ENCODE measurements at regions not wholly inside any gene's neighbourhood (a gene's known extent, or its start where the extent isn't known, plus 50 kb on each side); places are given as distances from the start of the nearest gene placed in this dataset.

GRCh38 chr6:140436023-140436811, 1061.8 kb upstream of the CITED2 start:
- H3K4me3 Mint-ChIP-seq: no peak overlapping the region
- no peak overlapping the region for H3K27ac Mint-ChIP-seq
- ATAC-seq (replicated peaks) (no peak), DNase-seq (no peak)
- H3K4me1 Mint-ChIP-seq: peaks cover 2 to 9% of the 10 kb centered on the region in 2 donors
- peaks cover 0 to 2% of the 10 kb centered on the region in 2 donors for H3K36me3 Mint-ChIP-seq
- H3K9me3 Mint-ChIP-seq: peaks cover 3 to 15% of the 10 kb centered on the region in 2 donors
- no peaks in the 10 kb centered on the region for H3K27me3 Mint-ChIP-seq

DNA sequence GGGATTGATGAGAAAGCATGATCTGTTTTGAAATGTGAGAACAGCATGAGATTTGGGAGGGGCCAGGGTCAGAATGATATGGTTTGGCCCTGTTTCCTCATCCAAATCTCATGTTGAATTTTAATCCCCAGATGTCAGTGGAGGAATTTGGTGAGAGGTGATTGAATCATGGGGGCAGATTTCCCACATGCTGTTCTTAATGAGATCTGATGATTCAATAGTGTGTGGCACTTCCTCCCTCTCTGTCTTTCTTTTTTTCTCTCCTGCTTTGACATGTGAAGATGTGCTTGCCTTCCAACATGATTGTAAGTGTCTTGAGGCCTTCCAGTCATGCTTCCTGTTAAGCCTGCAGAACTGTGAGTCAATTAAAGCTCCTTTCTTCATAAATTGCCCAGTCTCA, 1060.3 kb upstream of the CITED2 start:
- Mint-ChIP-seq H3K4me1 (peaks cover 0 to 8% of the 10 kb centered on the region in 2 donors), H3K27ac (no peak overlapping the region), H3K27me3 (no peaks in the 10 kb centered on the region), H3K9me3 (peaks cover 3 to 15% of the 10 kb centered on the region in 2 donors), H3K36me3 (peaks cover 0 to 2% of the 10 kb centered on the region in 2 donors), H3K4me3 (no peak overlapping the region)
- ATAC-seq (replicated peaks) (no peak), DNase-seq (no peak)

- no peaks in the 10 kb centered on the region for H3K27me3 Mint-ChIP-seq
- H3K4me3 Mint-ChIP-seq: no peak overlapping the region
- H3K27ac Mint-ChIP-seq: no peak overlapping the region
- ATAC-seq (replicated peaks) (no peak), DNase-seq (no peak)
- H3K4me1 Mint-ChIP-seq: peaks cover 0 to 8% of the 10 kb centered on the region in 2 donors
- H3K36me3 Mint-ChIP-seq: peaks cover 0 to 2% of the 10 kb centered on the region in 2 donors
- peaks cover 3 to 15% of the 10 kb centered on the region in 2 donors for H3K9me3 Mint-ChIP-seq
Measured at GRCh38 chr6:140433072-140433471, 1058.6 kb upstream of the CITED2 start.

DNA sequence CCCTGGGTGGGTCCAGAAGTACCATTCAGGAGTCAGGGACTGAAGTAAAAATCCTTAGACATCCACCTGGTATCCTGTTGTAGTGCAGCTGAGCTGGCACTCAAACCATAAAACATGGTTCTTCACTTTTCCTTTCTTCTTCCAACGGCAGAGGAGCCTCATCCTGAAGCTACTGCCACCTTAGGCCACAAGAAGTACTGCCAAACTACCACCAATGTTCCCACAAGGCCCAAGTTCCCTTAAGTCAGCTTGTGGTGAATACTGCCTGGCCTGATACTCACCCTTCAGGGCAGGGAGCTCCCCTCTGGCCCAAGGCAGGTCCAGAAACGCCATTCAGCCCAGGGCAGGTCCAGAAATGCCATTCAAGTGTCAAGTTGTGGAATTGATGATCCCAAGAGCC, 1053.4 kb upstream of the CITED2 start:
- H3K4me1 Mint-ChIP-seq: no peaks in the 10 kb centered on the region
- no peak overlapping the region for H3K4me3 Mint-ChIP-seq
- no peak for ATAC-seq (replicated peaks)
- DNase-seq: no peak
- H3K36me3 Mint-ChIP-seq: no peaks in the 10 kb centered on the region
- peaks cover 0 to 3% of the 10 kb centered on the region in 2 donors for H3K9me3 Mint-ChIP-seq
- no peaks in the 10 kb centered on the region for H3K27me3 Mint-ChIP-seq
- no peak overlapping the region for H3K27ac Mint-ChIP-seq

GRCh38 chr6:140414966-140415620, 1040.6 kb upstream of the CITED2 start:
- Mint-ChIP-seq H3K27me3 (no peaks in the 10 kb centered on the region), H3K4me3 (no peak overlapping the region), H3K27ac (no peak overlapping the region), H3K36me3 (no peaks in the 10 kb centered on the region), H3K9me3 (peaks cover 11 to 16% of the 10 kb centered on the region in 2 donors), H3K4me1 (no peaks in the 10 kb centered on the region)
- DNase-seq (no peak), ATAC-seq (replicated peaks) (no peak)

GRCh38 chr6:140403020-140403419, 1028.6 kb upstream of the CITED2 start:
- DNase-seq (no peak), ATAC-seq (replicated peaks) (no peak)
- no peak overlapping the region for H3K4me3 Mint-ChIP-seq

DNA sequence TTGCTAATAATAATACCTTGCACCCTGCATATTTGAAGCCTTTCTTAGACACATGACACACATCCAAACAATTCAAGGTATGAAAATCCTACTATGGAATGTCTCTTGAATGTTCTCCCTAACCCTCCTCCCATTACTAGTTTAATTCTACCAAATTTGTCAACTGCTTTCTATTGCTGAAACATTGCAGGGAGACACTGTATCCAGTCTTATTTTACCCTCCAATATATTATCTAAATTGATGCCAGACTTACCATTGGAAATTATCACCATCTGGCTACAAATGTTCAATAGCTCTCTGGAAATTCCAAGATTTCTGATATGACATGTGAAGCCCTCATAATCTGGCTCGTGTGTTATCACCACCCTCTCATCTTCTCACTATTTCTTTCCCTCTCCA, 1027.3 kb upstream of the CITED2 start:
- Mint-ChIP-seq H3K36me3 (no peaks in the 10 kb centered on the region), H3K27ac (no peak overlapping the region), H3K4me3 (no peak overlapping the region), H3K9me3 (peaks cover 0 to 1% of the 10 kb centered on the region in 2 donors), H3K27me3 (no peaks in the 10 kb centered on the region), H3K4me1 (no peaks in the 10 kb centered on the region)
- ATAC-seq (replicated peaks): no peak
- no peak for DNase-seq

More at GRCh38 chr6:140403020-140403419, 1028.6 kb upstream of the CITED2 start:
- Mint-ChIP-seq H3K27ac (no peak overlapping the region), H3K4me1 (no peaks in the 10 kb centered on the region), H3K36me3 (no peaks in the 10 kb centered on the region), H3K9me3 (peaks cover 0 to 1% of the 10 kb centered on the region in 2 donors), H3K27me3 (no peaks in the 10 kb centered on the region)

- H3K9me3 Mint-ChIP-seq: no peaks in the 10 kb centered on the region
- ATAC-seq (replicated peaks): no peak
- no peaks in the 10 kb centered on the region for H3K36me3 Mint-ChIP-seq
Measured at GRCh38 chr6:140398076-140398475, 1023.6 kb upstream of the CITED2 start.

DNA sequence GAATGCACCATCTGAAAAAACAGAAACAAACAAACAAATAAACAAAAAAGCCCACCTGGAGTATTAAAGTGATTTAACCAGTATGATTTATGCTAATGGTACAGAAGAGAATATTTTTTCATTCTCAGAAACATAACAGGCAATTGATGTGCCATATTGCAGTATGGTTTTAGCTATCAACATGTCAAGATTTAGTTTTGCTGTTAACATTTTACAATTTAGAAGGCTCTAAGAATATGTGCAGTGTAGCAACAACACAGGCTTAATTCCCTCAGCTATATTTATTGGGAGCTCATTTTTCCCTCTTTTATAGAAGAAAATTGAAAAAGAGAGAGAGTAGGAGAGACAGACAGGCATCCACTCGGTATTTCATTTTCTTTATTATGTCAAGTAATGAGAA, 1022.7 kb upstream of the CITED2 start:
- no peaks in the 10 kb centered on the region for H3K9me3 Mint-ChIP-seq

More at GRCh38 chr6:140398076-140398475, 1023.6 kb upstream of the CITED2 start:
- no peak overlapping the region for H3K27ac Mint-ChIP-seq
- no peak overlapping the region for H3K4me3 Mint-ChIP-seq
- H3K27me3 Mint-ChIP-seq: no peaks in the 10 kb centered on the region
- no peak for DNase-seq
- no peaks in the 10 kb centered on the region for H3K4me1 Mint-ChIP-seq

DNA sequence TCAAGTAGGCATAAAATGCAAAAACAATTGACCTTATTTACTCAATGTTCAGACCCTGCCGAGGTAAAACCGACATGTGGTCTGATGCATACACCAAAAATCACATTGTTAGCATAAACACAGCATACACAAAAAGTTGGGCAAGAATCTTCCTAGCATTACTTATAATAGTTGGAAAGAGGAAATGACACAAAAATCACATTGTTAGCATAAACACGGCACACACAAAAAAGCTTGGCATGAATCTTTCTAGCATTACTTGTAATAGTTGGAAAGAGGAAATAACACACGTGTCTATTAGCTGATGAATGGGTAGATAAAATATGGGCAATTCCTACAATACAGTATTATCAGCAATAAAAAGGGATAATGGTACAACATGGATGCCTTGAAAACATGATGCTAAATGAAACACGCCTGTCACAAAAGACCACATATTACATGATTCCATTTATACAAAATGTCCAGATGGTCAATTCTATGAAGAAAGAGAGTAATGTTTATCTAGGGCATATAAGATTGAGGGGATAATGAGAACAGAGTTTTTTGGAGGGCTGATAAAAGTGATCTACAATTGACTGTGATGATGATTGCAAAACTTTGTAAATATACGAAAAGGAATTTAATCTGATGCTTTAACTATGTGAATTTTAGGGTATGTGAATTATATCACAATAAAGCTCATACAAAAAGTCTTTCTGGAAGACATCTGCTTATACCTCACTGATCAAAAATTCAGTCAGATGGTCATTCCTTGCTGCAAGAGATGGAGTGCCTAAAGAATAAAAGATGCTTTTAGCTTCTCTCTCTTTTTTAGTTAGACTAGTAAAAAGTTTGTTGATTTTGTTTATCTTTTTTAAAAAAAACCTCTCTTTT, 1019.5 kb upstream of the CITED2 start:
- H3K36me3 Mint-ChIP-seq: no peaks in the 10 kb centered on the region
- DNase-seq (no peak), ATAC-seq (replicated peaks) (no peak)
- no peaks in the 10 kb centered on the region for H3K4me1 Mint-ChIP-seq
- H3K9me3 Mint-ChIP-seq: no peaks in the 10 kb centered on the region
- H3K4me3 Mint-ChIP-seq: no peak overlapping the region
- H3K27ac Mint-ChIP-seq: no peak overlapping the region
- no peaks in the 10 kb centered on the region for H3K27me3 Mint-ChIP-seq

More for the DNA sequence above, 1022.7 kb upstream of the CITED2 start:
- DNase-seq: no peak
- Mint-ChIP-seq H3K4me3 (no peak overlapping the region), H3K27ac (no peak overlapping the region), H3K4me1 (no peaks in the 10 kb centered on the region), H3K27me3 (no peaks in the 10 kb centered on the region), H3K36me3 (no peaks in the 10 kb centered on the region)
- ATAC-seq (replicated peaks): no peak

DNA sequence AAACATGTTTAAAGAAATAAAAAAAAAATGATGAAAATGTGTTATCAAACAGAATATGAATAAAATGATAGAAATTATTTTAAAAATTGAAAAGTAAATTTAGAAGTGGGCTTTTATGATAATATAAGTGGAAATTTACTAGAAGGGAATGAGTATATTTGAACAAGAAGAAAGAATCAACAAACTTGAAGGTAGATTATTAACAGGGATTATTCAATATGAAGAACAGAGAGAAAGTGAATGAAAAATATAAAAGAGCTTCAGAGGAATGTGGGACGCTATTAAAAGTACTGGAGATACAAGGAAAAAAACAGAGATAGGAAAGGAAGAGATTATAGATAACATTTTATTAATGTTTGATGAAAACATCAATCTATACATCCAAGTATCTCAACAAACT, 1014.4 kb upstream of the CITED2 start:
- Mint-ChIP-seq H3K27me3 (no peaks in the 10 kb centered on the region), H3K4me3 (no peak overlapping the region), H3K27ac (no peak overlapping the region), H3K9me3 (peaks cover 10 to 11% of the 10 kb centered on the region in 2 donors), H3K36me3 (peaks cover 0 to 3% of the 10 kb centered on the region in 2 donors), H3K4me1 (no peaks in the 10 kb centered on the region)
- DNase-seq (no peak), ATAC-seq (replicated peaks) (no peak)

DNA sequence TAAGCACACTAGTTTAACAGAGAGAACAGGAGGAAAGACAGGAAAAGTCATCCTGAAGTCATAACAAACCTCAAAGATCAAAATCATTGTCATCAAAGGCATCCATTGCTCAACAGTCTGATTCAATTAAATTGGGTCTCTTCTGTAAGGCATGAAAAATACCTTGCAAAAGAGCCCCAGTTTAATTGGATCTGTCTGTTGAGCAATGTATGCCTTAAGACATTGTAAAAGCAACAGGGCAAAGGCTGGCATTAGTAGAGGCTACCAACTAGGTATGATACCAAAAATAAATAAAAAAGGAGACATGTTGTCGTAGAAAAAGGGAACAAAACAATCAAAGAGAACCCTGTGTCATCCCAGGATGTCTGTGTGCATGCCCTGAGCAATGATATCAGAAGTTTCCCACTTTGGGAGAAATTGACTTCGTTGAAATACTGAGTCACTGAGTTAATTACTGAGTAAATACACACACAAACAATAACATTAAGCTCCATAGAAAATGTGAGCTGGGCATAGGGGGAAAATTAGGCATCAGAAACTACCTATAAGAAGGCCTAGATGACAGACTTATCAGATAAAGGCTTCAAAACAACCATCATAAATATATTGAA, 1013.8 kb upstream of the CITED2 start:
- DNase-seq: no peak
- Mint-ChIP-seq H3K27me3 (no peaks in the 10 kb centered on the region), H3K4me1 (no peaks in the 10 kb centered on the region), H3K9me3 (peaks cover 10 to 11% of the 10 kb centered on the region in 2 donors), H3K36me3 (peaks cover 0 to 3% of the 10 kb centered on the region in 2 donors), H3K27ac (no peak overlapping the region), H3K4me3 (no peak overlapping the region)
- ATAC-seq (replicated peaks): no peak

GRCh38 chr6:140385679-140386078, 1011.2 kb upstream of the CITED2 start:
- H3K9me3 Mint-ChIP-seq: peaks cover 10 to 11% of the 10 kb centered on the region in 2 donors
- ATAC-seq (replicated peaks) (no peak), DNase-seq (no peak)
- peaks cover 0 to 3% of the 10 kb centered on the region in 2 donors for H3K36me3 Mint-ChIP-seq
- H3K4me1 Mint-ChIP-seq: no peaks in the 10 kb centered on the region
- no peaks in the 10 kb centered on the region for H3K27me3 Mint-ChIP-seq
- no peak overlapping the region for H3K27ac Mint-ChIP-seq
- no peak overlapping the region for H3K4me3 Mint-ChIP-seq

GRCh38 chr6:140382355-140382754, 1007.9 kb upstream of the CITED2 start:
- ATAC-seq (replicated peaks): no peak
- Mint-ChIP-seq H3K4me1 (no peaks in the 10 kb centered on the region), H3K9me3 (peaks cover 10 to 11% of the 10 kb centered on the region in 2 donors), H3K27me3 (no peaks in the 10 kb centered on the region), H3K36me3 (peaks cover 0 to 3% of the 10 kb centered on the region in 2 donors), H3K4me3 (no peak overlapping the region), H3K27ac (no peak overlapping the region)
- no peak for DNase-seq

Measured in stimulated activated naive B cell treated with anti-CD40 and anti-IgM and Interleukin-4, amounts not matched to agents 10 μg/mL and 1 μg/mL and 100 μg/mL, for 72 hours (primary cell).